DMS53 (cell line): ENCODE measurements at regions not wholly inside any gene's neighbourhood (a gene's known extent, or its start where the extent isn't known, plus 50 kb on each side); places are given as distances from the start of the nearest gene placed in this dataset.
"Not testable (repeated sequence)": the region's sequence is repeated elsewhere in the genome, so short reads cannot be mapped to it uniquely, and the experiment has no call there.

Source experiments
- DNase-seq: peaks from one replicate; lab custom pipeline; 2025; lab: John Stamatoyannopoulos, UW

- DNase-seq: no peak
These were observed 109.1 kb upstream of the FSCB start for GRCh38 chr14:44616204-44616603.

DNA sequence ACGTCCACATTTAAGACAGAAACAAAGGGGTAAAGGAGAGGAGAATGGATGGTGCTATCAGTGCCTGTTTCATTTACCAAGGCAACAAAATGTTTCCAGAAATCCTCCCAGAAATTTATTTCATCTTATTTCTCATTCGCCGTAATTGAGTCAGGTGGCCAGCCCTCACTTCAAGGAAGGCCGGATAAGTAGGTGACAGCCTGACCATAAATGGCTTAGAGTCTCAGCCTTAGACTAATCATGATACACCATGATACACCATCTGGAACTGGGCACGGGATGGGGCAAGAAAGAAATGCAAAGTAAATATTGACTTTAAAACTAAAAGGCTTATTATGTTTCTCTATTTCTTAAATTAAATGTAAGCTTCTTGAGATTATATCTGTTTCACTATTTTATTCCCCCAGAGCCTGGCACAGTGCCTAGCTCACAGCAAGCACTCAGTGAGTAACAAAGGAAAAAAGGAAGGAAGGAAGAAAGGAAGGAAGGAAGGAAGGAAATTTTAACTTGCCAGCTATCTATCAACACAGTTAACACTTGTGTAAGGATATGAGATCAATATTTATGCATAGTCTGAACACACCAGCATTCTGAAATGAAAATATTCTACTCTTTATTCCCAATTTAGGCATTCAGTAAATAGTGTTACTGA lies 106.1 kb upstream of the FSCB start:
- DNase-seq: no peak

DNA sequence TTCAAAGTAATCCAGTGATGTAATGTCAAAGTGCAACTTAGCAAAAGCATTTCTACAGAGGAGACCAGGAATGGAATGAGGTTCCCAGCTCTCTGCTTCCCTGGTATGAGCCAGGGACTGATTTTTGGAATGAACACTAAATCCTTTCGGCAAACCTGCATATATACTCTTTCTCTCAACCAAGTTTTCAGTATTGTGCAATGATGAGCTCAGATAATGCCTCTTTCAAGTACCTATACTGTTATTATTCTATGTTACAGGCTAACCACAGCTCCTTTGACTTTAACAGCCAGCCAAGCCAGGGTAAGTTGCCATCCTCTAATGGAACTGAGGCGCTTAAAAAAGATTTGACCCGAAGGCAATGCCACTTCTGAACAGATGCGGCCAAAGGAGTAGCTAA lies 104.9 kb upstream of the FSCB start:
- no peak for DNase-seq

DNA sequence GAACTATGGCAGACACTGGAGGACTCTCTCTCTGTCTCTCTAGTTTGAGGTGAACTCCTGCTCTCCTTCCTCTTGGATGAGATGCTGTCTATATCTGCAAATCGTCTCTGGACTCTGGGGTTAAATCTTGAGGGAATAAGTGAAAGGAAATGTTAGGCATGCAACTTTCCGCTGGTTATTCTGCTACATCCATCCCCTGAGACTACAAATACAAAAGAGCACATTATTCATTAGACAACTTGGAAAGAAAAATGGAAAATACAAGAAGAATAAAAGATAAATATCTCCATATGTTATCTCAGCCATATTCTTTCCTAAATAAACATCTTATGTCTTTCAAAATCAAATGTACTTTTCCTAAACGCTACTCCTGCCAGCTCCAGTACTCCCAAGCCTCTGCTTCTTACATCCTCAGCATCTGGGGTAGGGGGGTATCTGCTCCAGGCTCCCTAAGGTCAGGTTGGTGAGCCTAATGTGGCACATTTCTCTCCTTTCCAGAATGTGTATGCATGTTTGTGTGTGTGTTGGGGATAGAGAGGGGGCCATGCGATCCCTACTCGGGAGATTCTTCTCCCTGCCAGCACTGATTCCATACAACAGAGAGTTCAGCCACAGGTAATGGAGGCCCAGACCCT lies 102.9 kb upstream of the FSCB start:
- DNase-seq: no peak

- DNase-seq: peak; percentile 22
These were observed 102.1 kb upstream of the FSCB start for GRCh38 chr14:44609201-44609600.

DNA sequence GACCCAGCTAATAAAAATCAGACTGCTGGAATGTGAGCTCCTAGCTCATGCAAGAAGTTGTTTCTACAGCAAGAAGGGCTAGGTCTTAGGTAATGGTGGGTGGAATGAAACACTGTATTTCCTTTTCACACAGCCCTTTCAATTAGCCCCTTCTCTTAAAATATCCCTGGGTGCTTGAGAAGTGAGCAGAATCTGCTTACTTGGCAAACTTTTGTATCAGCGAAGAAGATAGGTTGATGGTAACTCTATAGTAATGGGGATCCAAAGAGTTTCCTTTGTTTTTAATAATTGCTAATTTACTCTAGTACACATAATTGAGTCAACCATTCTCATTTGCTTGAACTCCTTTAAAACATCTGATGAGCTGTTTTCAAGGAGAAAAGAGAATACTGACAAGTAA lies 100.6 kb upstream of the FSCB start:
- DNase-seq: no peak

GRCh38 chr14:44606576-44606975 lies 99.5 kb upstream of the FSCB start:
- no peak for DNase-seq

DNA sequence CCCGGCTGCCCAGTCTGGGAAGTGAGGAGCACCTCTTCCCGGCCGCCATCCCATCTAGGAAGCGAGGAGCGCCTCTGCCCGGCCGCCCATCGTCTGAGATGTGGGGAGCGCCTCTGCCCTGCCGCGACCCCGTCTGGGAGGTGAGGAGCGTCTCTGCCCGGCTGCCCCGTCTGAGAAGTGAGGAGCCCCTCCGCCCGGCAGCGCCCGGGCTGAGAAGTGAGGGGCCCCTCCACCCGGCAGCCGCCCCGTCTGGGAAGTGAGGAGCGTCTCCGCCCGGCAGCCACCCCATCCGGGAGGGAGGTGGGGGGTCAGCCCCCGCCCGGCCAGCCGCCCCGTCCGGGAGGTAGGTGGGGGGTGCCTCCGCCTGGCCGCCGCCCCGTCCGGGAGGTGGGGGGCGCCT lies 94.2 kb upstream of the FSCB start:
- not testable (repeated sequence) for DNase-seq

DNA sequence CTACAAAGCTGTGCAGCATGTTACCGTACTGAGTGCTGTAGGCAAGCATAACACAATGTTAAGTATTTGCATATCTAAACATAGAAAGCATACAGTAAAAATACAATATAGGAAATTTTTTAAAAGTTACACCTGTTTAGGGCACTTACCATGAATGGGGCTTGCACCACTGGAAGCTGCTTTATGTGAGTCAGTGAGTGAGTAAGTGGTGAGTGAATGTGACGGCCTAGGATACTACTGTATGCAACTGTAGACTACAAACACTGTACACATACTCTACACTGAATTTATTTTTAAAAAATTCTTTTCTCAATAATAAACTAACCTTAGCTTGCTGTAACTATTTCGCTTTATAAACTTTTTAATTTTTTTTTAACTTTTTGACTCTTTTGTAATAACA lies 82.1 kb upstream of the FSCB start:
- no peak for DNase-seq

GRCh38 chr14:44586910-44587309 lies 79.8 kb upstream of the FSCB start:
- DNase-seq: peak; percentile 18

DNA sequence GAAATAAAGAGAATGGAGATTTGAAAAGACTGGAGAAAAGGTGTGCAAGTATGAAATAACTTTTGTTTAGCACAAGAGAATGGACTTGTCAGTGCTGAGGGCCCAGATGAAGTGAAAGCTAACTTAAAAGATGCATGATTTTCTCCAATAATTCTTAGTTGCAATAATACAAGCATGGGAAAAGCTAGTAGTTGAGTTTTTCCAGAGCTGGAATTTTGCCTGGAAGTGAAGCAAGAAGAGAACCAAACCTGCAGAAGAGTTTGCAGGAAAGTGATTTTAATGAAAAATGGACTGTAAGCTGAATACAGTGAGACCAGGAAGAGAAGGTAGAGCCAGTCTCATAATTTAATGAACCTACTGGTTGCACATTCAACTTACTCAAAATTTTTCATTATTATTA lies 69.3 kb upstream of the FSCB start:
- DNase-seq: no peak

- DNase-seq: no peak
These were observed 60.9 kb upstream of the FSCB start for GRCh38 chr14:44567997-44568396.

GRCh38 chr14:44565968-44566367 lies 58.9 kb upstream of the FSCB start:
- DNase-seq: no peak

DNA sequence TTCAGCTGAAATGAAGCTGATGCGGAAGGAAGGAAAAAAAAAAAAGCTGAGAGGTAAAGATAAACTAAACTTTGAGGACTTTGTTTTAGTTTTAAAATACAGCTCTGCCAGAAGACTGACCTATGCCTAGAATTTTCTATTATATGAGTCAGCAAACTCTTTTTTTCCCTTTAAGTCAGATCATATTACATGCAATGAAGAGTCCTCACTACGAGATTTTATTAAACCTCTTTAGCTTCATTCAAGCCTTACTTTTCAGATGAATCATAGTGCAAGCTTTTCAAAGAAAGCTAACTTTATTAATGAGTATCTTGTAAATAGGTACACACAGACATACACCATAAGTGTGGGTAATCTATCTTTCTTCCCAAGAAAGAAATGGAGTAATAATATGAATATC lies 57.8 kb upstream of the FSCB start:
- peak; percentile 72 for DNase-seq
